ENCODE measurements at regions not wholly inside any gene's neighbourhood (a gene's known extent, or its start where the extent isn't known, plus 50 kb on each side); places are given as distances from the start of the nearest gene placed in this dataset.
"Not testable (repeated sequence)": the region's sequence is repeated elsewhere in the genome, so short reads cannot be mapped to it uniquely, and the experiment has no call there.

GRCh38 chr12:32010631-32011336, 51.6 kb downstream of the RESF1 start:
- DNase-seq (ENCODE audit: extremely low read depth, low read depth) = no peak

- DNase-seq (ENCODE audit: extremely low read depth, low read depth) = no peak
These were observed 53.1 kb downstream of the RESF1 start for GRCh38 chr12:32012249-32012785.

GRCh38 chr12:32015036-32015435, 55.8 kb downstream of the RESF1 start:
- DNase-seq (ENCODE audit: extremely low read depth, low read depth) = no peak

GRCh38 chr12:32016680-32017482, 57.7 kb downstream of the RESF1 start:
- DNase-seq (ENCODE audit: extremely low read depth, low read depth) = no peak

- no peak for DNase-seq (ENCODE audit: extremely low read depth, low read depth)
These were observed 62.1 kb downstream of the RESF1 start for GRCh38 chr12:32021346-32021773.

GRCh38 chr12:32022387-32022786, 63.2 kb downstream of the RESF1 start:
- not testable (repeated sequence) for DNase-seq (ENCODE audit: extremely low read depth, low read depth)

GRCh38 chr12:32023861-32024260, 64.6 kb downstream of the RESF1 start:
- not testable (repeated sequence) for DNase-seq (ENCODE audit: extremely low read depth, low read depth)

GRCh38 chr12:32024884-32025592, 65.8 kb downstream of the RESF1 start:
- no peak for DNase-seq (ENCODE audit: extremely low read depth, low read depth)

- no peak for DNase-seq (ENCODE audit: extremely low read depth, low read depth)
These were observed 66.7 kb downstream of the RESF1 start for GRCh38 chr12:32025906-32026305.

- DNase-seq (ENCODE audit: extremely low read depth, low read depth) = no peak
These were observed 68.6 kb downstream of the RESF1 start for GRCh38 chr12:32027684-32028365.

- DNase-seq (ENCODE audit: extremely low read depth, low read depth) = no peak
These were observed 70.9 kb downstream of the RESF1 start for GRCh38 chr12:32030151-32030550.

GRCh38 chr12:32030676-32031075, 71.5 kb downstream of the RESF1 start:
- no peak for DNase-seq (ENCODE audit: extremely low read depth, low read depth)

- no peak for DNase-seq (ENCODE audit: extremely low read depth, low read depth)
These were observed 71.9 kb downstream of the RESF1 start for GRCh38 chr12:32031109-32031508.

- no peak for DNase-seq (ENCODE audit: extremely low read depth, low read depth)
These were observed 73.1 kb downstream of the RESF1 start for GRCh38 chr12:32032205-32032810.

- no peak for DNase-seq (ENCODE audit: extremely low read depth, low read depth)
These were observed 73.2 kb upstream of the BICD1 start for GRCh38 chr12:32033406-32033805.

GRCh38 chr12:32034045-32034444, 72.6 kb upstream of the BICD1 start:
- DNase-seq (ENCODE audit: extremely low read depth, low read depth) = no peak

- DNase-seq (ENCODE audit: extremely low read depth, low read depth) = no peak
These were observed 70.0 kb upstream of the BICD1 start for GRCh38 chr12:32036477-32037263.

- no peak for DNase-seq (ENCODE audit: extremely low read depth, low read depth)
These were observed 67.3 kb upstream of the BICD1 start for GRCh38 chr12:32039347-32039746.

GRCh38 chr12:32039917-32040575, 66.6 kb upstream of the BICD1 start:
- no peak for DNase-seq (ENCODE audit: extremely low read depth, low read depth)

All from NCI-H460 (cell line).